ENCODE measurements at regions not wholly inside any gene's neighbourhood (a gene's known extent, or its start where the extent isn't known, plus 50 kb on each side); places are given as distances from the start of the nearest gene placed in this dataset.

DNA sequence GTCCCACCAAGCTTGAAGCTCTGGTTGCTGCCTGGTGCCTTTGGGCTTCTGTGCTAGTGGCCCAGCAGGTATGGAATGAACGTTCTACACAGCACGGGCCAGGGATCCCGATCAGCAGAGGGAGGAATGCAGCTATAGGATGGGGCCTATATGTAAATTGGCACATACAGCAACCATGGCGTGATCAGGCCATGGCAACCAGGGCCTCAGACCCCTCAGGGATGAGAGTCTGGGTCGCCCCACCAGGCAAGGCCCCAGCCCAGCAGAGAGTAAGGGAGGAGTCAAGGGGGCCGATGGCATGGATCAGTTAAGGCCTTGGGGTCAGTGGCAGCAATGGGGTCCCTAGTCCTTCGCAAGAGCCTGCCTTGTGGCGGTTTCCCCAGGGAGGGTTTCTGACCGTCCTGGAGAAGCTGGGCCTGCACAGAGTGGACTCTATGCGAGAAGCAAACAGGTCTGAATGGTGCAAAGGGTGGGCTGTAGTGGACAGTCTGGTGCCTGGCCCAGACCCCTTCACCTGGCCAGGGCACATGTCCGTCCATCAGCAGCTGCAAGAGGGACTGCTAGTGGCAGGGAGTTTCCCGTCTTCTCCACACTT, 98.2 kb upstream of the SLC22A11 start:
- no peak for DNase-seq (ENCODE audit: extremely low spot score in 2 of 2)
- intact Hi-C loops (cut with DNase I) = no loop called here
- H3K4me1 ChIP-seq = no peaks in the 10 kb centered on the region
- no peaks in the 10 kb centered on the region for H3K36me3 ChIP-seq
- H3K27me3 ChIP-seq = no peaks in the 10 kb centered on the region
- TF ChIP-seq, protein P1, sequence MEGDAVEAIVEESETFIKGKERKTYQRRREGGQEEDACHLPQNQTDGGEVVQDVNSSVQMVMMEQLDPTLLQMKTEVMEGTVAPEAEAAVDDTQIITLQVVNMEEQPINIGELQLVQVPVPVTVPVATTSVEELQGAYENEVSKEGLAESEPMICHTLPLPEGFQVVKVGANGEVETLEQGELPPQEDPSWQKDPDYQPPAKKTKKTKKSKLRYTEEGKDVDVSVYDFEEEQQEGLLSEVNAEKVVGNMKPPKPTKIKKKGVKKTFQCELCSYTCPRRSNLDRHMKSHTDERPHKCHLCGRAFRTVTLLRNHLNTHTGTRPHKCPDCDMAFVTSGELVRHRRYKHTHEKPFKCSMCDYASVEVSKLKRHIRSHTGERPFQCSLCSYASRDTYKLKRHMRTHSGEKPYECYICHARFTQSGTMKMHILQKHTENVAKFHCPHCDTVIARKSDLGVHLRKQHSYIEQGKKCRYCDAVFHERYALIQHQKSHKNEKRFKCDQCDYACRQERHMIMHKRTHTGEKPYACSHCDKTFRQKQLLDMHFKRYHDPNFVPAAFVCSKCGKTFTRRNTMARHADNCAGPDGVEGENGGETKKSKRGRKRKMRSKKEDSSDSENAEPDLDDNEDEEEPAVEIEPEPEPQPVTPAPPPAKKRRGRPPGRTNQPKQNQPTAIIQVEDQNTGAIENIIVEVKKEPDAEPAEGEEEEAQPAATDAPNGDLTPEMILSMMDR (IDR thresholded peaks at IDR 0.05) = no peak
- TF ChIP-seq POLR2AphosphoS5 (IDR thresholded peaks at IDR 0.05; ENCODE audit: insufficient read depth in 1 of 2, low read depth in 1 of 2) = no peak
- TF ChIP-seq POLR2A (IDR thresholded peaks at IDR 0.05) = no peak
- no peaks in the 10 kb centered on the region for H3K9me3 ChIP-seq
- H3K27ac ChIP-seq = no peak overlapping the region
- no peak overlapping the region for H3K4me3 ChIP-seq

DNA sequence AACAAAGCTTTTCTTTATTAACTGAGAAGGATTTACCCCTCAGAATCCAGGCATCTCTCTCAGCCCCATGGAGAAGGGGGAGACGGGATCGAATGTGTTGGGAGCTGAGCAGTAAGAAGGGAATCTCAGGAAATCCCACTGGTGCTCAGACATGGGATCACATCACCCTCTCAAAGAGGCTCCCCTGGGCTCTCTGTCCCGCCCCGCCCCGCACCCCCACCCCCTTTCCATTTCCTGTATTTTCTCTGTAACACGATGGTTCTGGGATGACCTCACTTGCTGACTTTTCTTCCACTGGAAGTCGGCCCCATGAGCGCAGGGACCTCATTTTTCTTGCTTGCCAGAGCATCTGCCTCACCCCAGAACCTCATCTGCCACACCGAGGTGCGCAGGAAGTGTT, 96.7 kb upstream of the SLC22A11 start:
- no peak for DNase-seq (ENCODE audit: extremely low spot score in 2 of 2)
- no peaks in the 10 kb centered on the region for H3K4me1 ChIP-seq
- H3K9me3 ChIP-seq = no peaks in the 10 kb centered on the region
- no peaks in the 10 kb centered on the region for H3K27me3 ChIP-seq
- no peaks in the 10 kb centered on the region for H3K36me3 ChIP-seq
- H3K4me3 ChIP-seq = no peak overlapping the region
- TF ChIP-seq POLR2AphosphoS5 (IDR thresholded peaks at IDR 0.05; ENCODE audit: insufficient read depth in 1 of 2, low read depth in 1 of 2) (no peak), POLR2A (IDR thresholded peaks at IDR 0.05) (no peak)
- TF ChIP-seq, protein P1 (IDR thresholded peaks at IDR 0.05) = no peak
- H3K27ac ChIP-seq = no peak overlapping the region
- intact Hi-C loops (cut with DNase I) = no loop called here

DNA sequence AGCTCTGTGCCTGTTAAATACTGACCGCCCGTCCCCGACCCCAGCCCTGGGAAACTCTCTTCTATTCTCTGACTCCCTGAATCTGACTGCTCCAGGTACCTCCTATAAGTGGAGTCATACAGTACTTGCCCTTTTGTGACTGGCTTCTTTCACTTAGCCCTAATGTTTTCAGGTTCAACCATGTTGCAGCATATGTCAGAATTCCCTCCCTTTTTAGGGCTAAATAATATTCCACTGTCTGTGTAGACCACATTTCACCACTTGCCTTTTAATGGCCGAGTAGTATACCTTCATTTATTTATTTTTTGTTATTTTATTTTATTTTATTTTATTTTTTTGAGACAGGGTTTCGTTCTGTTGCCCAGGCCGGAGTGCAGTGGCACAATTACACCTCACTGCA, 96.1 kb upstream of the SLC22A11 start:
- H3K27me3 ChIP-seq = no peaks in the 10 kb centered on the region
- no peak overlapping the region for H3K27ac ChIP-seq
- no peaks in the 10 kb centered on the region for H3K36me3 ChIP-seq
- H3K9me3 ChIP-seq = no peaks in the 10 kb centered on the region
- intact Hi-C loops (cut with DNase I) = no loop called here
- TF ChIP-seq POLR2AphosphoS5 (IDR thresholded peaks at IDR 0.05; ENCODE audit: insufficient read depth in 1 of 2, low read depth in 1 of 2) = no peak
- no peak for TF ChIP-seq POLR2A (IDR thresholded peaks at IDR 0.05)
- TF ChIP-seq, protein P1 (IDR thresholded peaks at IDR 0.05) = no peak
- no peaks in the 10 kb centered on the region for H3K4me1 ChIP-seq
- no peak overlapping the region for H3K4me3 ChIP-seq
- no peak for DNase-seq (ENCODE audit: extremely low spot score in 2 of 2)

DNA sequence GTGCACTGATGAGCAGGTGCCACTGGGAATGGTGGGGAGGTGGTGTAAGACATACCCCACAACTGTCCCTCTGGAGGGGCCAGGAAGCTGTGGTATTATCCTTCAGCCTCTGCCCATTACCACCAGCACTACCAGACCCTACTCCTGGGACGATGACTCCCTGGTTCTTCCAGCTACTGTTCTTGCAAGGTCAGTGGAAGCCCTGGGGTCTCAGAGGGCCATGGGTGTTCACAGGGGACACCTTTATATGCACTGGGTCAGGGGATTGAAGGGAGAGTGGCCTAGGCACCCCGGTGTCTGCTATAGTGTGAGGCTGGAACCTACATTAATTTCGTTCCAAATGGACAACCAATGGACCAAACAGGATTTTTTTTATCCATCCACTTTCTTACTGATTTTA, 94.7 kb upstream of the SLC22A11 start:
- Histone ChIP-seq H3K36me3 (no peaks in the 10 kb centered on the region), H3K27me3 (no peaks in the 10 kb centered on the region), H3K4me3 (no peak overlapping the region), H3K9me3 (no peaks in the 10 kb centered on the region), H3K27ac (no peak overlapping the region), H3K4me1 (no peaks in the 10 kb centered on the region)
- intact Hi-C loops (cut with DNase I) = no loop called here
- no peak for TF ChIP-seq POLR2AphosphoS5 (IDR thresholded peaks at IDR 0.05; ENCODE audit: insufficient read depth in 1 of 2, low read depth in 1 of 2)
- no peak for TF ChIP-seq POLR2A (IDR thresholded peaks at IDR 0.05)
- TF ChIP-seq, protein P1 (IDR thresholded peaks at IDR 0.05) = no peak
- DNase-seq (ENCODE audit: extremely low spot score in 2 of 2) = no peak

DNA sequence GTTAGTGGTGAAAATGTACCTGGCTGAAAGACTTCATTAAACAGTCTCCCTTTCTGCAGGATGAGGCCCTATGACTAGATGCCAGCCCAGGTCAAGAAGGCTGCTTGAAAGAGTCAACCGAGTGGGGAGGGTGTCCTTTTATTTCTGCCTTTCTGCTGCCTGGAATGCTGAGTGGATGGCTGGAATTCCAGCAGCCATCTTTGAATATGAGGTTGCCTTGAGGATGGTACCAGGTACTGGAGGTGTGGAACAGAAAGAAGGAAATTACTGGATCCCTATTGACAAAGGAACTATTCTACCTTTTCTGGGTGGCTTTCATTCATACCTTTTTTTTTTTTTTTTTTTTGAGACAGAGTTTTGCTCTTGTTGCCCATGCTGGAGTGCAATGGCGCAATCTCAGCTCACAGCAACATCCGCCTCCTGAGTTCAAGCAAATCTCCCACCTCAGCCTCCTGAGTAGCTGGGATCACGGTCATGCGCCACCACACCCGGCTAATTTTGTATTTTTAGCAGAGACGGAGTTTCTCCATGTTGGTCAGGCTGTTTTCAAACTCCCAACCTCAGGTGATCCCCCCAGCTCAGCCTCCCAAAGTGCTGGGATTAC, 89.5 kb upstream of the SLC22A11 start:
- DNase-seq (ENCODE audit: extremely low spot score in 2 of 2) = no peak
- H3K4me1 ChIP-seq = no peaks in the 10 kb centered on the region
- H3K9me3 ChIP-seq = no peaks in the 10 kb centered on the region
- H3K4me3 ChIP-seq = no peak overlapping the region
- TF ChIP-seq, protein P1 (IDR thresholded peaks at IDR 0.05) = no peak
- TF ChIP-seq POLR2A (IDR thresholded peaks at IDR 0.05) = no peak
- TF ChIP-seq POLR2AphosphoS5 (IDR thresholded peaks at IDR 0.05; ENCODE audit: insufficient read depth in 1 of 2, low read depth in 1 of 2) = no peak
- intact Hi-C loops (cut with DNase I) = no loop called here
- H3K36me3 ChIP-seq = no peaks in the 10 kb centered on the region
- H3K27me3 ChIP-seq = no peaks in the 10 kb centered on the region
- no peak overlapping the region for H3K27ac ChIP-seq
